DMS53 treated with DMSO at 0.1 percent for 48 hours (cell line): ENCODE measurements at regions not wholly inside any gene's neighbourhood (a gene's known extent, or its start where the extent isn't known, plus 50 kb on each side); places are given as distances from the start of the nearest gene placed in this dataset.

Source experiments
- DNase-seq: peaks from one replicate; lab custom pipeline; 2025; ENCODE audit not compliant: unreplicated experiment; lab: John Stamatoyannopoulos, UW

DNA sequence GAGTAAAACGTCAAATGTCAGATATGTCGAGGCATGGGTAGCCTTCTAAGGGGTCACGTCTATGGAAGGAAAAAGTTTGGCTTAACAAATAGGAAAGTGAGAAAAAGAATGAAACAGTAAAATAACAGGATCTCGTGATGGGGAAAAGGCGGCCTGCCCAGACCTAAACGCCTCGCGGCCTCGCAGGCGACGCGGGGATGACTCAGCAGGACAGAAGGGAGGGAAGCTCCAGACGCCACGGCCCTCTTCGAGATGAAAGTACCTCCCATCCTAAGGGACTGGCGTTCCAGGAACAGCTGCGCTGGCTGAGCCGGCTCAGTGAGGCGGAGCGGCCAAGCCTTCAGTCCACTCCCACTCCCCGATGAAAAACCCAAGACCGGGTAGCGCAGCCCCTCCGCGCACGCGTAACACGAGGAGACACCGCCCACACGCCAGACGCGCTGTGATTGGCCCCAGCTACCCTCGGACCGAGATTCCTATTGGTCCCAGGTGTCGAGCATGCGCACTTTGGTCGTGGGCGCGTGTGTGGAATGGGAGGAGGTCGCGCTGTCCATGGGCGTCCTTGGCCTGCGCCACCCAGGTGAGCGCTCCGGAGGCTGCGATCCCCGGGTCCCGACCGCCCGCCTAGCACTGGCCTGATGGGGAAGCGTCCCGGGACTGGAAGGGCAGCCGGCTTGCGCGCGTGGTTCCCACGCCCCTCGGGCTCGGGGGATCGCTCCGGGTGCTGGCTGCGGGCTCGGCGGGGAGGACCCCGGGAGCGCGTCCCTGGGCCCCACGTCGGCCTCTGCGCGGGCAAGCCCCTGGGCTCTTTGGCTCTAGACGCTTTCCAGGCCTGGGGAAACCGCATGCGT is 588.5 kb downstream of the MTRR start:
- DNase-seq = peak; percentile 49

DNA sequence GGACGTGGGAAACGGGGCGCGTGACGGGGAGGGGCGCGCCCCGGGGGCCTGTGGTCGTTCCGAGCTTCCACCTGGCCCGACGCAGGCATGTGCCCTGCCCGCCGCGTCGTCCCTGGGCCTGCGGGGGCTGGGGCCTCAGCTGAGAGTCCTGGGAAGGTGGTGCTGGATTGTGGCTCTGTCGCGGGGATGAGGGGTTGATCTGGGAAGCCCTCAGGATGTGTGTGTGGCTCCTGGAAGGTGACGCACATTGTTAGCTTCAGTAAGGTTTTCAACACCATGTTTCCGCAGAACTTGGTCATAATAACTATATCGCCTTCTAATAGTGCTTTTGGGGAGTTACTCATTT is 589.1 kb downstream of the MTRR start:
- DNase-seq = no peak

DNA sequence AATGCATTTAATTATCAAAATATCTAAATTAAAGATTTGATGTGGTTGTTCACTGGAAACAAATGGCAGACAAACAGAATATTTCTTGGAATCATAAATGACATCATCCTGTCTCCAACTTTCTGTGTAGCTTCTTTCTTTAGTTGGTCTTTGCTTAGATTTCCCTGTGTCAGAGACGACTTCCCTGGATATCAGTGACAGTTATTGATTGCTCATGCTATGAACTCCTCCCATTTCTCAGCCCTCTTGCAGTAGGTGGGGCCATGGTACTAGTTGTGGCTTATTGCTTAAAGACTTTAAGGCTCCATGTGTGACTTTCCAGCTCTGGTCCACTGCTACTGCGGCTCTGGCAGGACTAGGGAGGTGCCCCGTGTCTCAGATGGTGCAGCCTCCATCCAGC is 592.6 kb downstream of the MTRR start:
- no peak for DNase-seq

DNA sequence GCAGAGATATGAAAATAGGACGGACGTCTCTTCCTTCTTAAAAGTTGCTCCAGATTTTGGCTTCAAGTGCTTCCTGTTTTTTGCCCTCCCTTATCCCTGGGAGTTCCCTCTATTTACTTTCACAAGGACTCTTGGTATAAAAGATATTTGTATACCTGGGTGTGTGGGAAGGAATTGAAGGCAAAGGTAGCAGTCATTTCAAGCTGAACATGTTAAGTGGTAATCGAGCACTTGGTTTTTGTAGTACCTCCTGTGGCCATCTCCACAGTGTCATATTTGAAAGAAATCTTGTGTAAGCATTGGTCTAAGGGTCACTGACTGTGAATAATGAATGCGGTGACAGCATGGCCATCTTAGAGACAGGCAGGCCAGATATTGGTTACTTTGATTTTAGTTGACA is 593.6 kb downstream of the MTRR start:
- no peak for DNase-seq

DNA sequence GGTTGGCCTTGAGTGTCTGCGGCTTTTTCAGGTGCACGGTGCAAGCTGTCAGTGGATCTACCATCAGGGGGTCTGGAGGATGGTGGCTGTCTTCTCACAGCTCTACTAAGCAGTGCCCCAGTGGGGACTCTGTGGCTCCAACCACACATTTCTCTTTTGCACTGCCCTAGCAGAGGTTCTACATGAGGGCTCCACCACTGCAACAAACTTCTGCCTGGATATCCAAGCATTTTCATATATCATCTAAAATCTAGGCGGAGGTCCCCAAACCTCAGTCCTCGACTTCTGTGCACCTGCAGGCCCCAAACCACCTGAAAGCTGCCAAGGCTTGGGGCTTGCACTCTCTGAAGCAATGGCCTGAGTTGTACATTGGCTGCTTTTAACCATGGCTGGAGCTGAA is 601.5 kb downstream of the MTRR start:
- DNase-seq = no peak

DNA sequence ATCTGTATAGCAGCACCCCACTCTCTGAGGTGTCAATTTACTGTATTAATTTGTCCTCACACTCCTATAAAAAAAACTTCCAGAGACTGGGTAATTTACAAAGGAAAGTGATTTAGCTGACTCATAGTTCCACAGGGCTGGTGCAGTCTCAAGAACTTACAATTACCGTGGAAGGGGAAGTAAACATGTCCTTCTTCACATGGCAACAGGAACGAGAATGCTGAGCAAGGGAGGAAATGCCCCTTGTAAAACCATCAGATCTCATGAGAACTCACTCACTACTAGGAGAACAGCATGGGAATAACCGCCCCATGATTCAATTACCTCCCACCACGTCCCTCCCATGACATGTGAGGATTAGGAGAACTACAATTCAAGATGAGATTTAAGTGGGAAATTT is 602.6 kb downstream of the MTRR start:
- no peak for DNase-seq

DNA sequence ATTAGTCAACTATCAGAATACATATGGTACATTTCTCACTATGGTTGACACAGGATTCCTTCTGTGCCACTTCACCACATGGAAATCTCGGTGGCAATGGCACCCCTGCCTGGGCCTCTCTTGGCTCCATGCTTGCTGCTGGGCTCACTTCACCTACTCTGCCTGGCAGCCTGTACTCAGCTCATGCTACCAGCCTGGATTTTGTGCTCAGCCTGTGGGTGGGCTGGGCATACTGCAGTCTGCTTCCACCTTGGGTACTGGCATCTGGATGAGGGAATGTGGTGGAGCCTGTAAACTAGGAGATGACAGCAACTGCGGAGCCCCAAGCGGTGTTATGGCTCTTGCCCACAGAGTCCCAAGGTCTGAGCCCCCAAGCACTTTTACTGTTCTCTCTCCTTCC is 604.1 kb downstream of the MTRR start:
- DNase-seq = no peak

DNA sequence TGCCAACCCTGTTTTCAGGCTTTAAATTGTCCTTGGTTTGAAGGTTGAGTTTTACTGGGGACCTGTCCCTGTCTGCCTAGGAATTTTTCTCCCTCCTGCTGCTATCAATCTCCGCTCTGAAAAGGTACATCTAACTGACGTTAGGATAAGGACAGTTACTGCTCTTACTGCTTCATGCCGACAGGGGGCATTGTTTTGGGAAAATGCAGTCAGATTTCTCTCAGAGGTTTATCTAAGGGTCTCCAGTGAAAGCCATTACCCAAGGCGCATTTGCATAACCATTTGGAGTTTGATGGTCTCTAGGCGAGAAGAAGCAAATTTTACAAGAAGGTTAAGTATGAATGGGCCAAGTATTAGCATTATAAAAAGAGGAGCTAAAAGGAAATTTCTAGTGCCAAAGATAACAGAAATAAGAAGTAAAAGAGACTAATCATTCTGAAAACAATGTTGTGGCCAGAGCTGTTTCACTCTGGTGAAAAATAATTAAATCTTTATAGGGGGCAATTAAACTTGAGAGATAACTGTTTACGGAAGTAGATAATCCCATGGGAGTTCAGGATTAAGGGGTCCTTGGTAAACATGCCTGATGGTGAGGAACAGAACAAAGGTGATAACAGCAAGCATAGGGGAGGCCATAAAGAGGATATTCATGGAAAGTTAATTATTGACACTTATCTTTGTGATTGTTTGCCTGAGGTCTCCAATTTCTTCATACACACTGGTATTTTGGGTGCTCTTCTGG is 605.0 kb downstream of the MTRR start:
- DNase-seq = no peak

DNA sequence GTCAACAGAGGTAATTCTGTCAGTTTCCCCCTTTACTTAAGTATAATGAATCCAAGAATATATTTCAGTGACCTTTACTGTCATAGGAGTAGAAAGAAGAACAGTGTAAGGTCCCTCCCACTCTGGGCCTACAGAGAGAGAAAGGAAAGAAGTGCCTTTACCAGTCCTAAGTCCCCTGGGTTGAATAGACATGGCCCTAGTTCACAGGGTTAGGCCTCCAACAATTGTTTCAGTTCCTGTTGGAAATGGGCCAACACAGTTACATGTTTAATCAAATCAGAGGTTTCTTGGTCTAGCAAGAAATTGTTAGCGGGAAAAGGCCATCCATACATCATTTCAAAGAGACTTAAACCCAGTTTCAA is 605.6 kb downstream of the MTRR start:
- no peak for DNase-seq

DNA sequence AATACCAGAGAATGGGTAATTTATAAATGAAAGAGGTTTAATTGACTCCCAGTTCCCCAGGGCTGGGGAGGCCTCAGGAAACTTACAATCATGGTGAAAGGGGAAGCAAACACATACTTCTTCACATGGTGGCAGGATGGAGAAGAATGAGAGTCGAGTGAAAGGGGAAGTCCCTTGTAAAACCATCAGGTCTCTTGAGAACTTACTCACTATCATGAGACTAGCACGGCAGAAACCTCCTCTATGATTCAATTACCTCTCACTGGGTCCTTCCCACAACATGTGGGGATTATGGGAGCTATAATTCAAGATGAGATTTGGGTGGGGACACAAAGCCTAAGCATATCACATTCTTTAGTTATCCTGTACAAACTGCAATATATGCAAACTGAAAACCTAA is 609.4 kb downstream of the MTRR start:
- DNase-seq = no peak

DNA sequence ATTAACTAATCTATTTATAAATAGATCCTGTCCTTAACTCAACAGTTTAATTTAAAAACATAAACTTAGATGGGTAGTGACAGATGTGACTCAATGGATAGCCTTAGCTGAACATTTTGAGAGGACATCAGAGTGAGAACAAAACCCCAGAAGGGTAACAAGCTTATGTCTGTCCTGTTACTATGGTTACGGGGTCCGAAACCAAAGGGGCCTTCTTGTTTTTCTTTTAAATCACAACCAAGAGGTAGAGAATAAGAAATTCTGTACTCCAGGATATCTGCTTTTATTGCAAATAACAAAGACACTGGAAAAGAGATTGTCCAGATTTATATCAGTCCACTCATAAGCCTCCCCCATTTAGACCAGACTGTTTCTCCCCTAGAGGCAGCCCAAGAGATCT is 612.1 kb downstream of the MTRR start:
- DNase-seq = no peak

DNA sequence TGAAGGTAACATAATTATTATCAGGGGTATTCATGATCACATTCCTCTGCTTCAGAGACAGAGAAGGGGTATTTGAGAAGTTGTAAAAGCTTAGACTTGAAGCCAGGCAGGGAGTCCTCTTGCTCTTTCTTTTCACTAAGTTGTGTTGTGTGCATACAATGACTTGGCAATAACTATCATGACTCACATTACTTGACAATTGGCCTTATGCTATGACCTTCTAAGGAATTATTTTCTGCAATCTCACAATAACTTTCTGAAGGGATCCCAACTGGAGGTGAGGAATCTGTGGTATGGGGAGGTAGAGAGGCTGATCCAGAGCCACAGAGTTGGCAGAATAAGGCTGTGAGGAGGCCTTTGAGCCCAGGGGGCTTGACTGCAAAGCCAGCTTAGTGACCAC is 622.3 kb downstream of the MTRR start:
- DNase-seq = no peak

DNA sequence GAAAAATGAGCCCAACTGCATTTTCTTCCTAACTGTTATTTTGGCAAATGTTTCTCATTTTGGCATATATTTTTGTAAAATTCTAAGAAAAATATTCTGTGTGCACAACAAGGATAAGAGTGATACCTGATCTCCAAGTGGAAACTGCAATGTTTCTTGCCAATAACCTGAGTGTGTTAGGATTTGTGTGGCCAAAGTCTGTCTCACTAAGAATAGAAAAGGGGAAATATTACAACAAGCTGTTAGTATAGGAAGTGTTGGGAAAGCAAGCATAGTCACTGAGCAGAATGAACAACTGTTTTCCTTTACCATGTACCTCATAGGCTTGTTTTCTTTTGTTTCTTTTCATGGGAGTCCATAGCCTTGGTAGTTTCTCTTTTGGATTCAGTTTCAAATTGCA is 624.2 kb downstream of the MTRR start:
- DNase-seq = no peak

DNA sequence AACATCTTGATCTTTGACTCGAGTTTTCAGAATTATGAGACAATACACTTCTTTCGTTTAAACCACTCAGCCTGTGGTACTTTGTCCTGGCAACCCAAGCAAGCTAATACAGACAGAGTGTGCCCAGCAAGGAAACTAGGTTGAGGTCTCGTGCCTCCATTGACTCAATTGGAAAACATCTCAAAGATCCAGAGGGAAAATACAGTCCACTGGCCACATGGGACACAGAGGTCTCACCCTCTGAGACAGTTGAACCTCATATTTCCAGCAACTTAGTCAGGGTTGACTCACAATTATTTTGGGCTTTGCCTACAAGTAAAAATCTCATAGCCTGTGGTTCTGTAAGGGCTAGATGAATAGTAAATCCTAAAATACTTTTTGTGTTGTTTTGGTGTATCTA is 631.5 kb downstream of the MTRR start:
- DNase-seq = no peak

DNA sequence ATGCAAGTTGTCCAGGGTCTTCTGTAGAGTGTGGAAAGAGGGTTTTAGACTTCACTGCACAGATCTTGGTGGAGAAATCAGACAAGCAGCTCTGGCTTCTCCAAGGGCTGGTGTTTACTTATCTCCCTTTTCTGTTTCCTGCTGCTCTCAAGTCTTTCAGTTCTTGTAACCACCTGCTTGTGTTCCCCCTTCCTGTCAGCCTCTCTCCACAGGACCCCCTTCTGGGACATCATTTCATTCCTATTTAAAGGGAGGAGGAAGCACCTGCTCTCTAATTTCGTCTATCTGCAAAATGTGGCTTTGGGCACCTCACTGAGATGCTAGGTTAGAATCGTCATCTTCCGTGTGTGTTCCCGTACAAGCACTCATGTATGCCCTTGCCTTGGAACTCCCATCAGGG is 636.2 kb downstream of the MTRR start:
- DNase-seq = no peak

DNA sequence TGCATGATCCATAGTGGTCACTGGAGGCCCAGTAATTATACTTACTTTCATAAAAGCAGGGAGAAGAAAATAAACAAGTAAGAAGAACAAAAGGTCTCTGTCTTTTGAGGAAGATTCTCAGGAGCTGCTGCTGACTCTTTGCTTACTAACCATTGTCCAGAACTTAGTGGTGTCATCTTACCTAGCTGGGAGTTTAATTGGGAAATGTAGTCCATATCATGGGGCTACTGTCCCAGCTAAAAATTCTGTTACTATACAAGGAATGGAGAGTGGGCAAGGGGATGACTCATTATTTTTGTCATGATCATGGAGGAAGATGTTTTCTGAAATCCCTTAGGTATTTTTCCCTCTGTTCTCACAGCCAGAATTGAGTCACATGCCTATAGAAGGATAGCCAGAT is 639.3 kb downstream of the MTRR start:
- no peak for DNase-seq

DNA sequence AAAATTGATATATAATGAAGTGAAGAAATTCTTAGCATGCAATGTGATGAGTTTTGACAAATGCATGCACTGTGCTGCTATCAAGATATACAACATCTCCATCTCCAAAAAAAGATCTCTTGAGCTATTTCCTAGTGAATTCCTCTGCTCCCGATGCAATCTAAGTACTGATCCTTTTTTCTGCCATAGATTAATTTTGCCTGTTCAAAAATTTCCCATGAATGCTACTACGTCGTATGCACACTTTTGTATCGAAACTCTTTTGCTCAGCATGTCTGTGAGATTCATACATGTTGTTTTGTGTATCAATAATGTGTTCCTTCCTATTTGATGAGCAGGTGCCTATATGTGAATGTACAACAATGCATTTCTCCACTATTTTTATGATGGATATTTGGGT is 647.4 kb downstream of the MTRR start:
- no peak for DNase-seq

DNA sequence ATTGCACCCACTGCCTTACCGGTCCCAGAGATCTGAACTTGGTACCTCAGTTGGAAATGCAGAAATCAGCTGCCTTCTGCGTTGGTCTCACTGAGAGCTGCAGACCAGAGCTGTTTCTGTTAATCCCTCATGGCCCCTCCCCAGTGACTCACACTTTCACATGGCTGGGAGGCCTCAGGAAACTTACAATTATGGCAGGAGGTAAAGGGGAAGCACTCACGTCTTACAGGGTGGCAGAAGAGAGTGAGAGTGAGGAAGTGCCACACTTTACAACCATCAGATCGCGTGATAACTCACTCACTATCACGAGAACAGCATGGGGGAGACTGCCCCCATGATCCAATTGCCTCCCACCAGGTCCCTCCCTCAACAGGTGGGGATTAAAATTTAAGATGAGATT is 648.5 kb downstream of the MTRR start:
- DNase-seq = no peak

DNA sequence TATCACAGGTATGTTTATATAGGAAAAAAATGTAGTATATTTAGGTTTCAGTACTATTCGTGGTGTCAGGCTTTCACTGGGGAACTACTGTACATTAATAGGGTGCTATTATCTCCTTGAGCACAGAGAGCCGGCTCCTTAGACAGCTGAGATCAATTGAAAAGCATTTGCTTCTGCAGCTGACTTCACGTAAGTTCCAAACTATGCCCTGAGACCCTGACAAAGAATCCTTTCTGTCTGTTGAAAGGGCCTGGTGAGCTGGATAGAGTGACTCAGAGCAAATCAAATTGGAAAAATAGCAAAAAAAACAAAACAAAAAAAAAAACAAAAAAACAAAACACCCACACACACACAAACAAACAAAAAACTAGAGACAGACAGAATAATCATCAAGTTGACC is 652.0 kb downstream of the MTRR start:
- DNase-seq = no peak

DNA sequence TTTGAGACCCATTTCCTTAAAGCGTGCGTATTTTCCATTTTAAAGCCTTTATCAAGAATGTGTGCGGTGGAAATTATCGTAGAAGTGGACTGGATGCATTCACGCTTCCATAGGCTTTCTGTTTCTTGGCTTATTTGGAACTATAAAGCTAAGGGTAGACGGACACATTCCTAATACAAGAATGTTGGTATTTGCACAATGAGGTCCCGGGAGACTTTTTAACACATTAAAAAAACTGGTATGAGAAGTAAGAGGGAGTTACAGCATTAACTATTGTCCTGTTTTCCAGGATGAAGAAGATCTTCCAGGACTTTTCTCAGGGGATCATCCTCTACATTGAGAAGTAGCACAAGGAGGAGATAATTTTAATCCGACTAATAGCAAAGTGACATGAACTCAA is 653.0 kb downstream of the MTRR start:
- no peak for DNase-seq

DNA sequence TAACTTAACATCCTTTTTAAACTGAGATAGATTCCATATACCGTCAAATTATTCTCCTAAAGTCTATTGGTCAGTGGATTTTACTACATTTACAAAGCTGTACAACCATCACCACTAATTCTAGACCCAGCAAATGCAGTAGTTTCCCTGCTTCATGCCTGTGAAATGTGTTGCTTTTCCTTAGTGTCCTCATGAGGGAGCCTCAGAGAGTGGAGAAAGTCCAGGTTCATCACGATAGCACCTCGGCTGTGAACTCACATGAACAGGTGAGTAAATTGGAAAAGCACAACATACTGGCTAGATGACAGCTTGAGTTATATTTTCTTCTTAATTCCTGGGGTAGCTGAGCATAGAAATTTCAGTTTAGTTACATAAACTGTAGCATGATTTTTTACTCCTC is 653.7 kb downstream of the MTRR start:
- no peak for DNase-seq

DNA sequence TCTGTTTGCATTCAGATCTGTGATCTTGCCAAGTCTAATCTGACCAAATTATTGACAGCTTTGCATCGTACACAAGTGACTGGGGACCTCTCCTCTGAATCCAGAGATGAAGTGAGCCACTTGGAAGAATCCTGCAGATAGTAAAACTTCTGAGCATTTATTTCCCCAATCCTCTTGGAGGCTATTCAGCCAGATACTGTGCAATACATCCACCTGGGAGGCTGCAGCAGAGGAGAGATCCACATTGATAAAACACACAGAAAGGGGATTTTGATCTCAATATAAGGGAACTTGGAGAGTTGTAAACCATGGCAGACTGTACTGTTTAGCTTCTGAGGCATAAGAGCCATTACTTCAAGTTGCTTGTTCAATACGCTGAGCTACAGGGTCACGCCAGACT is 654.6 kb downstream of the MTRR start:
- no peak for DNase-seq

DNA sequence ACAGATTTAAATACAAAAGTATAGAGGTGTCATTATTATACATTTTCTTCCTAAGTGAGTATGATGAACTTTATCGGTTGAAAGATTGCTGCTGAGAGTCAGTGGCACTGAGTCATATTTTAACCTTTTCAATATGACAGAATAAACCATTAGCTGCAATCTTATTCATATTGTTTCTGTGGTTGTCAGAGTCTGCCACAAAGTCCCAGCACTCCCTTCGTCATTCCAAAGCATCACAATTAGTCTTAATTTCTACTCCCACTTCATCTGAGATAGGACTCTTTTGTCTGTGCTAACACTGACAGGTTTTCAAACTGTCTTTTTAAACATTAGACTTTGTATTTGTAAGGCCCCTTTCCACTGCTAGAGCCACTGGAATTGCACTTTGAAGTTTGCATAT is 656.9 kb downstream of the MTRR start:
- no peak for DNase-seq
